ENCODE measurements at regions not wholly inside any gene's neighbourhood (a gene's known extent, or its start where the extent isn't known, plus 50 kb on each side); places are given as distances from the start of the nearest gene placed in this dataset.

DNA sequence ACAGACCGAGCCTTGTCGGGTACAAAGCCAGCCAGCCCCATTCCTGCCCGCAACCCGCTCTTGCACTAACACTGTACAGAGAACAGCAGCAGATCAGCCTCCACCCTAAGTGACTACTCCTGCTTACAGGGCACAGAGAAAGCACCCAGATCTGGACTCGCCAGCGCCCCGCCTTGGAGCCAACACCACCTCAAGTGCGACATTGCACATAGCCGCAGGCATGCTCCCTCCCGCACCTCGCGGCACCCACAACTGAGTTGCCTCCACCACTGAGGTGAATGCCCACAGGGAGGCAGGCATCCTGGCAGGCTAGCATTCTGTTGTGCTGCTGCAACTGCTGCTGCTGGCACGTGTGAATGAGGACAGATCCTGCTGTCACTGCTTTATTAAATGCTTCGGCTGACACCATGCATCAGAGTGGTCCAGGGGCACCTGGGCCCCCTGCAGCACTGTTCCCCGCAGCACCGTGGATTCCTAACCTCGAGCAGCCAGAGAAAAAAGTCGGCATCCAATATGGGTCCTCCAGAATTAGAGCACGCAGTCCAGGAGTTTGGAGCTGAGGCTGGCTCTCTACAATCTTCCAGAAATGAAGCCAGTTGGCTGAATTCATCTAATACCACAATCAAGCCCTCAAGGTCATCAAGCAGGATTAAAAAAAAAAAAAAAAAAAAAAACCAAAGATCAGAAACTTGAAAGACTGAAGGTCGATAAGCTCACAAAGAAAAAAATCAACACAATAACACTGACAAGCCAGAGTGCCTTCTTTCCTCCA lies 352.9 kb downstream of the GASK1B start:
- no peak for DNase-seq (ENCODE audit: low spot score in 2 of 2)
- no peak overlapping the region for H3K4me3 ChIP-seq (ENCODE audit: low read depth, poor library complexity, severe bottlenecking)
- 90 to 91% methylated on average over 20 of the region's 20 CpGs for WGBS, 2 donors
- TF ChIP-seq POLR2A (IDR thresholded peaks at IDR 0.05) (no peak), CTCF (IDR thresholded peaks at IDR 0.05) (no peak)
- intact Hi-C loops (cut with DNase I; ENCODE audit: low total_unique reads) = no loop called here

DNA sequence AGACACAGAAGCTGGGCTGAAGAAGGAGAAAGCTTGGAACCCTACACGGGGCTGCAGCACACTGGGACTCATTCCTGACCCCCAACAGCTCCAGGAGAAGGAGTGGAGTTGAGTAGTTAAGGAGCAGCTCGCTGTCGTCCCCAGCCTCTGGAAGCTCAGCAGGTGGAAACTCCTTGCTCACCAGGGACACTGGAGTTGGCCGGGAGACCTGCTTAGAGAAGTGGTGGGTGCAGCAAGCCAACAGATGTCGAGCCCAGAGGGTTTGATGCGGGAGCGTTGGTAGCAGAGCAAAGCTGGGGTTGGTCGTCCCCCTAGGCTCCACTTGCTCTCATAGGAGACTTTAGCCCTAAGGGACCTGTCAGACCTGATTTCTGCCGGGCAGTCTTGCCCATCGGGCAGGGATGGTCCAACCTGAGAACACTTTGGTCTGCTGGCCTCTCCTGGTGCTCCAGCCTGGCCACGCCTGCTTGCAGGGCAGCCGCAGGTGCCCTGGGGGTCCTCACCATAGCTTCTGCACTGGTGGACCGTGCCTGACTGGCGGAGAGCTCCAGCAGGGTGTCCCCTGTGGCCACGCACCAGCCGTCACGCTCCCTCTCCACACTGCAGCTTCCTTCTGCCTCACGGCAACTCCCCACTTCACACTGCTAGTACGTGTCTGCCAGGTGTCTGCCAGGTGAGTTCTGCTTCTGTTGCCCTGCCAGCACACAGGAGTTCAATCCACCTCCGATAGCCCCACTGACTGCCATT lies 353.7 kb downstream of the GASK1B start:
- intact Hi-C loops (cut with DNase I; ENCODE audit: low total_unique reads) = no loop called here
- no peak overlapping the region for H3K4me3 ChIP-seq (ENCODE audit: low read depth, poor library complexity, severe bottlenecking)
- TF ChIP-seq POLR2A (IDR thresholded peaks at IDR 0.05) (no peak), CTCF (IDR thresholded peaks at IDR 0.05) (no peak)
- DNase-seq (ENCODE audit: low spot score in 2 of 2) = no peak
- WGBS, 2 donors = 92% methylated on average over 20 of the region's 20 CpGs

DNA sequence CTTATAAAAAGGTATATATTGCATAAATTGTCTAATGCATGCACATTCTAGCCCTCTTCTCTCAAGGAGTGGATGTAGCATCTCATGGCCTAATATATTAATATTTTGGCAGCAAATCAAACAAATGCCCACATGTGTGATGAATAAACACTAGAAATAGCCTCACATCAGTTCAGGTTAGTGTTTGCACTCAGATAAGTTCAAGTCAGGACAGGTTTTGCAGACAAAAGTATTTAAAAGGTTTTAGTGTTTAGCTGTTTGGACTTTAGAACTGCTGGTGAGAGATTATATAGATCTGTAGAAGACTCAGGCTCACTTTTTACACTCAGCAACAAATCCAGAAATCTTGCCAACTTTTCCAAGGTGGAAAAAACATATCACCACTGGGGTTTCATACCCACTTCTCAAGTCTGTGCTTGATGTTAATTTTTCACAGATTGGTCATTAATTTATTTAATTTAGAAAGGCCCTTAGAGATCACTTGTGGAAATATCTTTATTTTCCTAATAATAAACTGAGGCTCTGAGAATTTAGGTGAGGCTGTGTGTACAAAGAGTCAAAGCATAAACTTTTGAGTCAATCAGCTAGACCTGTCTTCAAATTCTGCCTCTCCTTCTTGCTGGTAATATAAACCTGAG lies 362.6 kb downstream of the GASK1B start:
- no peak overlapping the region for H3K4me3 ChIP-seq (ENCODE audit: low read depth, poor library complexity, severe bottlenecking)
- no peak for TF ChIP-seq POLR2A (IDR thresholded peaks at IDR 0.05)
- TF ChIP-seq CTCF (IDR thresholded peaks at IDR 0.05) = no peak
- intact Hi-C loops (cut with DNase I; ENCODE audit: low total_unique reads) = no loop called here
- no peak for DNase-seq (ENCODE audit: low spot score in 2 of 2)

DNA sequence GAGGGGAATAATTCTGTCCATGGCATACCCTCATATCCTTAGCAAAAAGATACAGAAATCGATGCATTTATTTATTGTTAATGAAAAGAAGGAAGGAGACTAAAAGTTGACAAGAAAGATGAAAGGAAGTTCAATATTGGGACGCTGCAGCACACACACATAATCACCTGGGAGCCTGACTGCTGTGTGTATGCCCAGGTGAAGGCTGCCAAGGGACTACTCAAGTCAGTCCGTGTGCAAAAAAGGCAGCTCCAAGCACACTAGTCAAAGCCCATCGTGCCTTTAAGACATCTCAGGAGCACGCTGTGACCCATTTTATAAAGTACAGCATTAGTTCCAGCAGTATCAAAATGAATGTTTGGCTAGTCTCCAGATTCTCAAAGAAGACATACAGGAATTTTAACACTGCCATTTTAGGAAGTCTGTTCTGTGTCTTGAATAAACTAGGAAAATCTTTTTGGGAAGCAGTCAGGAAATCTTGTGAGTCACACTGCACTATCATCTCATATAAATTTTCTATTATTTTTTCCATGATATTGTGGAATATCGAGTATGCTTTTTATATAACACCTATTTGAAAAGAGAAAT lies 363.9 kb downstream of the GASK1B start:
- intact Hi-C loops (cut with DNase I; ENCODE audit: low total_unique reads) = no loop called here
- TF ChIP-seq CTCF (IDR thresholded peaks at IDR 0.05) = no peak
- no peak for TF ChIP-seq POLR2A (IDR thresholded peaks at IDR 0.05)
- no peak for DNase-seq (ENCODE audit: low spot score in 2 of 2)
- H3K4me3 ChIP-seq (ENCODE audit: low read depth, poor library complexity, severe bottlenecking) = no peak overlapping the region
- 50 to 58% methylated on average over 6 of the region's 6 CpGs for WGBS, 2 donors

- no peak for DNase-seq (ENCODE audit: low spot score in 2 of 2)
- TF ChIP-seq CTCF (IDR thresholded peaks at IDR 0.05) (no peak), POLR2A (IDR thresholded peaks at IDR 0.05) (no peak)
- H3K4me3 ChIP-seq (ENCODE audit: low read depth, poor library complexity, severe bottlenecking) = no peak overlapping the region
- intact Hi-C loops (cut with DNase I; ENCODE audit: low total_unique reads) = no loop called here
- WGBS, 2 donors = 71 to 73% methylated on average over 2 of the region's 2 CpGs
Measured at GRCh38 chr4:157806184-157806583, 366.6 kb downstream of the GASK1B start.

Measured in lower leg skin (tissue), 4 donors.